ENCODE measurements at regions not wholly inside any gene's neighbourhood (a gene's known extent, or its start where the extent isn't known, plus 50 kb on each side); places are given as distances from the start of the nearest gene placed in this dataset.

DNA sequence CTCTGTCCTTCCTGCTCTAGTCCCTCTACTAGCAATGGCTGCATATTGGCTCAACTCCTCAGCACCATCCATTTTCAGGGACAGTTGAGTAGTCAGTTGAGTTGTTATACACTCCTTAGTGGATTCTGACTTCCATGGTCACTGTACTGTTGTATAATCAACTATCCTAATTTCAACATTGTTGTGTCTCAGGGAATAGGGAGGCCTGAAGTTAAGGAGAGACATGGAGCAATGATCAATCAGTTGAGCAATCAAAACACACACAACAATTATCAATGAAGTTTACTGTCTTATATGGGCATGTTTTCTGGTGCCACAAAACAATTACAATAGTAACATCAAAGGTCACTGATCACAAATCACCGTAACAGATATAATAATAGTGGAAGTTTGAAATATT lies 255.9 kb downstream of the KCNC2 start:
- Histone ChIP-seq H3K27me3 (no peaks in the 10 kb centered on the region), H3K36me3 (no peaks in the 10 kb centered on the region), H3K4me3 (replicated peaks in 1 of 3) (no peak overlapping the region), H3K9me3 (no peaks in the 10 kb centered on the region), H3K4me1 (no peaks in the 10 kb centered on the region), H3K27ac (no peak overlapping the region)
- TF ChIP-seq, protein P1, sequence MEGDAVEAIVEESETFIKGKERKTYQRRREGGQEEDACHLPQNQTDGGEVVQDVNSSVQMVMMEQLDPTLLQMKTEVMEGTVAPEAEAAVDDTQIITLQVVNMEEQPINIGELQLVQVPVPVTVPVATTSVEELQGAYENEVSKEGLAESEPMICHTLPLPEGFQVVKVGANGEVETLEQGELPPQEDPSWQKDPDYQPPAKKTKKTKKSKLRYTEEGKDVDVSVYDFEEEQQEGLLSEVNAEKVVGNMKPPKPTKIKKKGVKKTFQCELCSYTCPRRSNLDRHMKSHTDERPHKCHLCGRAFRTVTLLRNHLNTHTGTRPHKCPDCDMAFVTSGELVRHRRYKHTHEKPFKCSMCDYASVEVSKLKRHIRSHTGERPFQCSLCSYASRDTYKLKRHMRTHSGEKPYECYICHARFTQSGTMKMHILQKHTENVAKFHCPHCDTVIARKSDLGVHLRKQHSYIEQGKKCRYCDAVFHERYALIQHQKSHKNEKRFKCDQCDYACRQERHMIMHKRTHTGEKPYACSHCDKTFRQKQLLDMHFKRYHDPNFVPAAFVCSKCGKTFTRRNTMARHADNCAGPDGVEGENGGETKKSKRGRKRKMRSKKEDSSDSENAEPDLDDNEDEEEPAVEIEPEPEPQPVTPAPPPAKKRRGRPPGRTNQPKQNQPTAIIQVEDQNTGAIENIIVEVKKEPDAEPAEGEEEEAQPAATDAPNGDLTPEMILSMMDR (IDR thresholded peaks at IDR 0.05), result no peak
- no peak for TF ChIP-seq POLR2A (IDR thresholded peaks at IDR 0.05)
- intact Hi-C loops (cut with DNase I), result no loop called here
- 89 to 95% methylated on average over 1 of the region's 1 CpG for WGBS, 2 donors
- no peak for DNase-seq

DNA sequence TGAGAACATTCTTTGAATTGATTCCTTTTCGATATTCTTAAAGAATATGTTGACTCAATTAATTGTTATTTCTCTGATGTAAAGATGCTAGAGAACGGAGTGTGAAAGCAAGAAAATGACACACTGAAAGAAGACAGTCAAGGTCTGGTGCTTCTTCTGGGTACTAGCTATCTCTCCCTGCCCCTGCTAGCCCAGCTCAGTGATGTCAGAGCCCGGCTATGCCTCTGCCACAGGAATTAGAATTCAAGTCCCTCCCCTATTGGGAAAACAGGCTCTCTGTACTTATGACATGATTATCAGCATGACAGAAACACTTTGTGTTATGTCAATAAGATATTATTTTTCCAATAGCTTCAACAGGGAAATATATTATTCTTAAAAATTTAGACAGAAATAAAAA lies 252.4 kb downstream of the KCNC2 start:
- H3K36me3 ChIP-seq, result no peaks in the 10 kb centered on the region
- H3K27me3 ChIP-seq, result no peaks in the 10 kb centered on the region
- no peak for TF ChIP-seq POLR2A (IDR thresholded peaks at IDR 0.05)
- TF ChIP-seq, protein P1 (IDR thresholded peaks at IDR 0.05), result no peak
- no peak overlapping the region for H3K4me3 ChIP-seq (replicated peaks in 1 of 3)
- no peaks in the 10 kb centered on the region for H3K4me1 ChIP-seq
- WGBS, 2 donors, result 84 to 88% methylated on average over 3 of the region's 3 CpGs
- no peaks in the 10 kb centered on the region for H3K9me3 ChIP-seq
- DNase-seq, result no peak
- intact Hi-C loops (cut with DNase I), result no loop called here
- no peak overlapping the region for H3K27ac ChIP-seq

DNA sequence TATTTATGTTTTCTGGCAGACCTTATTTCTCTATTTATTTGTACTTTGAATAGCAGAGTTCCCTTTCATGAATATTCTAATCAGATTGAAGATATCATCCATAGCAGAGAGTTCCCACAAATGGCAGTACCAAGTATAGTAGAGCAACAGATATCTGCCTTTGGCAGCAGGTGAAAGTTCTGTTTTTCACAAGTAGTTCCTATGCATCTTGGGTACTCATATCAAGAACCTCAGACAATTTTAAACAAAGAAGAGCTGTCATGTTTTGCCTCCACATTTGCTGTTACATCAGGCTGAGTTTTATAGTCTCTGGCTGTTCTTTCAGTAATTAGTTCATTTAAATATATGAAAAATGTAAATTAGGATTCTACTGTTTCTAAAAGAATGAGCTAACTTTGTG lies 252.0 kb downstream of the KCNC2 start:
- intact Hi-C loops (cut with DNase I), result no loop called here
- no peak overlapping the region for H3K27ac ChIP-seq
- H3K27me3 ChIP-seq, result no peaks in the 10 kb centered on the region
- no peak for DNase-seq
- no peaks in the 10 kb centered on the region for H3K36me3 ChIP-seq
- H3K4me1 ChIP-seq, result no peaks in the 10 kb centered on the region
- TF ChIP-seq, protein P1 (IDR thresholded peaks at IDR 0.05), result no peak
- no peak for TF ChIP-seq POLR2A (IDR thresholded peaks at IDR 0.05)
- H3K9me3 ChIP-seq, result no peaks in the 10 kb centered on the region
- H3K4me3 ChIP-seq (replicated peaks in 1 of 3), result no peak overlapping the region

DNA sequence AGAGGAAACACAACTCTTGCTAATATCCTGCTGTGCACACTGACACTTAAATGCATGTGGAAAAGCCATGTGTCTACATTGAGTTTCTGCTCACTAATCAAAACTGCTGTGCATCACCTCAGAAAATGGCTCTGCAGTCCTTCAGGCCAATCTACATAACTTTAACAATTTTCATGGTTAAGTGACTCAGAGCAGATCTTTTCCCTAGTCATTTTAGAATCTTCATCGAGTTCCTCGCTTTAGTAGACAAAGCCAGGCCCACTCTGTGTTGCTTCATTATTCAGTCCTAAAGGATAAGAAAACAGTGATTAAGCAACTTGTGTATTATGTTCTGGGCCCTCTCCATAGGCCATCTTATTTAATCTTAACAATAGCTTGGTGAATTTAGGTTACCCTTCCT lies 250.0 kb downstream of the KCNC2 start:
- no peaks in the 10 kb centered on the region for H3K27me3 ChIP-seq
- DNase-seq, result no peak
- 91 to 98% methylated on average over 2 of the region's 2 CpGs for WGBS, 2 donors

DNA sequence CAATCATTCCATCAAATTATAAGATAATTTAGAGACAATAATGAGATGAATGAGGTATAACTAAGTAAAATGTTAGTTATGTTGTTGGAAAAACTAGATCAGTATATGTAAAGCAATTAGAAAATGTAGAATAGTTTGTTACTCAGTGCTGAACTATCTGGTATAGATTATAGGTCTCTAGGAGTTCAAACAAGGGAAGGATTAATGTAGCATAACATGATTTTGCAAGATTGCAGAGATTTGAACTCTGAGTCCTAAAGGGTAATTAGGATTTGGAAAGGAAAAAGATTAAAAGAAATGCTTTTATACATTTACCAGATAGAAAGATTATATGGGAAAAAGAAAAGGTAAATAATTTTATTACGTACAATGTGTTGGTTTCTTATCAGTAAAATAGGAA lies 246.3 kb downstream of the KCNC2 start:
- DNase-seq, result no peak
- no peak overlapping the region for H3K27ac ChIP-seq
- TF ChIP-seq, protein P1 (IDR thresholded peaks at IDR 0.05), result no peak
- TF ChIP-seq POLR2A (IDR thresholded peaks at IDR 0.05), result no peak
- no peak overlapping the region for H3K4me3 ChIP-seq (replicated peaks in 1 of 3)
- H3K4me1 ChIP-seq, result no peaks in the 10 kb centered on the region
- H3K27me3 ChIP-seq, result no peaks in the 10 kb centered on the region
- 92 to 94% methylated on average over 1 of the region's 1 CpG for WGBS, 2 donors
- intact Hi-C loops (cut with DNase I), result no loop called here
- H3K9me3 ChIP-seq, result no peaks in the 10 kb centered on the region
- H3K36me3 ChIP-seq, result no peaks in the 10 kb centered on the region

More for the DNA sequence above, 250.0 kb downstream of the KCNC2 start:
- TF ChIP-seq POLR2A (IDR thresholded peaks at IDR 0.05), result no peak
- TF ChIP-seq, protein P1 (IDR thresholded peaks at IDR 0.05), result no peak
- H3K9me3 ChIP-seq, result no peaks in the 10 kb centered on the region
- intact Hi-C loops (cut with DNase I), result no loop called here
- no peak overlapping the region for H3K27ac ChIP-seq
- no peaks in the 10 kb centered on the region for H3K36me3 ChIP-seq
- no peaks in the 10 kb centered on the region for H3K4me1 ChIP-seq
- H3K4me3 ChIP-seq (replicated peaks in 1 of 3), result no peak overlapping the region

All from thyroid gland (tissue), 4 donors.